SK-N-SH (cell line): ENCODE measurements at regions not wholly inside any gene's neighbourhood (a gene's known extent, or its start where the extent isn't known, plus 50 kb on each side); places are given as distances from the start of the nearest gene placed in this dataset.

Source experiments
- CTCF ChIA-PET: fragments of 300-600, 350-600 bp; formaldehyde crosslinking; extraction: SDS; loops from one replicate; lab custom pipeline; 2021; lab: Yijun Ruan, JAX
- POLR2A ChIA-PET: fragments of 350-600 bp; sonication (Branson Sonifier 250); formaldehyde crosslinking; extraction: SDS; loops from one replicate; lab custom pipeline; 2020; ENCODE audit warnings: antibody characterized with exemption, inconsistent platforms; lab: Yijun Ruan, JAX
- DNase-seq: peaks from one replicate; pipeline ENCODE4 v3.0.0; 2012
- H2AFZ ChIP-seq: fragments of 200-600 bp; sonication (generic); 2 replicates; pipeline ENCODE4 v1.8.1; 2016; ENCODE audit warnings: antibody characterized with exemption, mild to moderate bottlenecking, low read depth
- H3F3A ChIP-seq: fragments of 200-600 bp; sonication (generic); replicated peaks from 2 replicates; pipeline ENCODE3; 2016; ENCODE audit warnings: antibody characterized with exemption, mild to moderate bottlenecking; ENCODE audit not compliant: insufficient read depth
- H3K27ac ChIP-seq, 2 experiments: fragments of 200-500 bp in 1 of 2; fragments of 200-600 bp in 1 of 2; sonication (Bioruptor generic) in 1 of 2; sonication (generic), shearing (Covaris generic) in 1 of 2; 2 replicates each; pipeline versions ENCODE4 v1.5.1 to v1.6.1; 2014 to 2016; ENCODE audit warnings: low read depth in 2 of 2, inconsistent platforms in 1 of 2, low read length in 1 of 2, mild to moderate bottlenecking in 1 of 2, mixed read lengths in 1 of 2
- H3K27me3 ChIP-seq: fragments of 200-600 bp; sonication (generic), shearing (Covaris generic); 2 replicates; pipeline ENCODE4 v1.6.1; 2016; ENCODE audit warnings: mixed run types; ENCODE audit not compliant: insufficient read depth
- H3K36me3 ChIP-seq, 2 experiments: fragments of 200-500 bp in 1 of 2; fragments of 200-600 bp in 1 of 2; sonication (Bioruptor generic) in 1 of 2; sonication (generic) in 1 of 2; replicated peaks in 1 of 2; 2 replicates each; pipeline versions ENCODE3 to v1.5.1; 2014 to 2016; ENCODE audit warnings: low read length in 1 of 2, mild to moderate bottlenecking in 1 of 2; ENCODE audit not compliant: insufficient read depth in 2 of 2, control insufficient read depth in 1 of 2
- H3K4me1 ChIP-seq, 2 experiments: fragments of 200-500 bp in 1 of 2; fragments of 200-600 bp in 1 of 2; sonication (Bioruptor generic) in 1 of 2; sonication (generic), shearing (Covaris generic) in 1 of 2; 2 replicates each; pipeline versions ENCODE4 v1.5.1 to v1.6.1; 2014 to 2016; ENCODE audit warnings: low read depth in 1 of 2, low read length in 1 of 2, mixed run types in 1 of 2; ENCODE audit not compliant: insufficient read depth in 2 of 2, control insufficient read depth in 1 of 2
- H3K4me2 ChIP-seq: fragments of 200-600 bp; sonication (generic), shearing (Covaris generic); 2 replicates; pipeline ENCODE4 v1.6.1; 2017; ENCODE audit warnings: mixed run types
- H3K4me3 ChIP-seq, 2 experiments: fragments of 200-500 bp in 1 of 2; fragments of 200-600 bp in 1 of 2; sonication (Bioruptor generic) in 1 of 2; sonication (generic), shearing (Covaris generic) in 1 of 2; 2 replicates each; pipeline versions ENCODE4 v1.5.1 to v1.8.1; 2014 to 2016; ENCODE audit warnings: low read depth in 2 of 2, inconsistent platforms in 1 of 2, low read length in 1 of 2, mild to moderate bottlenecking in 1 of 2, mixed read lengths in 1 of 2, moderate library complexity in 1 of 2
- H3K79me2 ChIP-seq: fragments of 200-600 bp; sonication (generic); 2 replicates; pipeline ENCODE4 v1.8.1; 2017; ENCODE audit warnings: mild to moderate bottlenecking; ENCODE audit not compliant: insufficient read depth
- H3K9ac ChIP-seq: fragments of 200-600 bp; sonication (generic); 2 replicates; pipeline ENCODE4 v1.6.1; 2017; ENCODE audit warnings: mixed run types
- H3K9me2 ChIP-seq: fragments of 200-600 bp; sonication (generic); 2 replicates; pipeline ENCODE4 v1.6.1; 2017; ENCODE audit warnings: mixed run types
- H3K9me3 ChIP-seq: fragments of 200-600 bp; sonication (generic); 2 replicates; pipeline ENCODE4 v1.6.1; 2017; ENCODE audit warnings: mixed run types, mild to moderate bottlenecking, moderate library complexity
- H4K20me1 ChIP-seq: fragments of 200-600 bp; sonication (generic); 2 replicates; pipeline ENCODE4 v1.6.1; 2017; ENCODE audit warnings: mild to moderate bottlenecking, mixed run types; ENCODE audit not compliant: insufficient read depth
- ELF1 ChIP-seq: IDR thresholded peaks from 2 replicates; pipeline ENCODE4 v1.4.0; 2012
- FOSL2 ChIP-seq: IDR thresholded peaks from 2 replicates; pipeline ENCODE4 v1.4.0; 2012; ENCODE audit warnings: low read depth, mild to moderate bottlenecking, moderate library complexity, borderline replicate concordance
- FOXJ3 ChIP-seq: sonication (generic); formaldehyde crosslinking; IDR thresholded peaks from 2 replicates; pipeline ENCODE4 v1.5.1; 2020; ENCODE audit warnings: mild to moderate bottlenecking, missing genetic modification reagents
- GABPA ChIP-seq: IDR thresholded peaks from 2 replicates; pipeline ENCODE4 v1.4.0; 2012; ENCODE audit warnings: low read depth, mild to moderate bottlenecking
- GATA2 ChIP-seq: sonication (generic); formaldehyde crosslinking; IDR thresholded peaks from 2 replicates; pipeline ENCODE4 v1.5.0; 2020; ENCODE audit warnings: mild to moderate bottlenecking, missing genetic modification reagents
- NRF1 ChIP-seq: IDR thresholded peaks from 2 replicates; pipeline ENCODE4 v1.6.1; 2012; ENCODE audit warnings: low read depth, mild to moderate bottlenecking, low read length
- POLR2AphosphoS5 ChIP-seq: IDR thresholded peaks from 2 replicates; pipeline ENCODE4 v1.6.1; 2012; ENCODE audit warnings: low read depth, low read length
- SIN3A ChIP-seq: IDR thresholded peaks from 2 replicates; pipeline ENCODE4 v1.6.1; 2012; ENCODE audit warnings: low read depth, mild to moderate bottlenecking, low read length, moderate library complexity, borderline replicate concordance
- TEAD4 ChIP-seq: IDR thresholded peaks from 2 replicates; pipeline ENCODE4 v1.4.0; 2012; ENCODE audit warnings: mild to moderate bottlenecking, borderline replicate concordance; ENCODE audit not compliant: insufficient read depth
- YY1 ChIP-seq: IDR thresholded peaks from 2 replicates; pipeline ENCODE4 v1.4.0; 2012; ENCODE audit warnings: low read depth, mild to moderate bottlenecking
- WGBS: methylation state at CpG from one replicate; pipeline ENCODE4 v1.1.6; 2017; ENCODE audit warnings: low lambda C conversion rate; 5-methylcytosine and 5-hydroxymethylcytosine counted together
- TF ChIP-seq, protein P1 (sequence below): IDR thresholded peaks from 2 replicates; pipeline ENCODE4 v1.4.0; 2012; ENCODE audit warnings: low read depth, borderline replicate concordance
- TF ChIP-seq, protein P2 (sequence below): fragments of 200-600 bp; sonication (generic); IDR thresholded peaks from 2 replicates; pipeline ENCODE4 v1.6.1; 2017; ENCODE audit warnings: antibody characterized with exemption, mild to moderate bottlenecking, moderate library complexity
- TF ChIP-seq, protein P3 (sequence below): IDR thresholded peaks from 2 replicates; pipeline ENCODE4 v1.6.1; 2012; ENCODE audit warnings: mild to moderate bottlenecking, low read depth, low read length, moderate library complexity
- TF ChIP-seq, protein P4 (sequence below): fragments of 150-350 bp; IDR thresholded peaks from 2 replicates; pipeline ENCODE4 v1.6.1; 2017; ENCODE audit warnings: antibody characterized with exemption, low read length, low read depth, borderline replicate concordance
- TF ChIP-seq, protein P5 (sequence below): fragments of 150-350 bp; IDR thresholded peaks from 2 replicates; pipeline ENCODE4 v1.6.1; 2016; ENCODE audit warnings: mild to moderate bottlenecking, low read depth, low read length

DNA sequence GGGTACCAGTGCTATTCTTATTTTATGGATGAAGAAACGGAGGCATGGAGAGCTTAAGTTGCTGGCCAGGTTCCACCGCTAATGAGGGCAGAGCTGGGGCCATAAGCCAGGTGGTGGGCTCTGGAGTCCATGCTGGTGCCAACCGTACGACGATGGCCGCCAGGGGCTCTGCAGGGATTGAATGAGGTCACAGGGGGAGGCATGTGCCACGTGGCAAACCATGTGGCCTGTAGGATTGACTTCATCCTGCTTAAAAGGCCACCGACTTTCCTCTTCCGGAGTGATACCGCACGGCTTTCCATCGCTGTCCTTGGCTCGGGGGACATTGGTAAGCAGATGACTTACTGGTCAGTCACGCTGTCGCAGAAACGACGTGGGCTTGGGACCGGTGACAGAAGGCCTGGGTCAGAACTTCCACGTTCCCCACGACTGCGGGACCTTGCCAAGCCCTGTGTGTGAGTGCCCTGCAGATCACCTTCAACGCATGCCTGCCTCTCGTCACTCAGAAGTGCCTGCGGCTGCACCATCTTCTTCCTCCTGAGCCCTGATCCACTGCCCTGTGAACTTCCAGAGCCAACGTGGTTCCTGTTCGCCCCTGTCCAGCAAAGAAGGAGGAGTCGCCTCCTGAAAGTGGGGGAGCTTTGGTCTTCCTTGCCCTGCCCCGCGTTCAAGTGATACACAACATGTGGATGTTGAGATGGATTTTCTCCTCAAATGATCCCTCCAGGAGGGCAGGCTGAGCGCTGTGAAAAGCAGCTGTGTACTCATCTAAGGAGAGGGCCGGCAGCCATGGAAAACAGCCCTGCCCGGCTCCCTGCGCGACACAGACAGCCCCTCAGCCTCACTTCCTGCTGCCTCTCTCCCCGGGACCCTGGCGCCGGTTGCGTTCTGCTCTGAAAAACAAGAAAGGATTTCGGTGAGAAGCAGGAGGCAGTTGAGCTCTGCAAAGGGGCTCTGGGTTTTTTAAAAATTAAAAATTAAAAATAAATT is 176.7 kb downstream of the C16orf95 start:
- Histone ChIP-seq H3K36me3 (no peaks in the 10 kb centered on the region), H3K4me2 (no peak overlapping the region), H3K79me2 (no peaks in the 10 kb centered on the region), H3K27me3 (peaks cover 9% of the 10 kb centered on the region; the same call in 1 of the 2 replicates), H3K9ac (no peak overlapping the region), H3K4me3 (no peak overlapping the region), H3K9me2 (no peaks in the 10 kb centered on the region), H3K27ac (no peak overlapping the region), H2AFZ (no peak overlapping the region), H3K9me3 (no peaks in the 10 kb centered on the region), H4K20me1 (no peaks in the 10 kb centered on the region), H3K4me1 (no peaks in the 10 kb centered on the region), H3F3A (no peaks in the 10 kb centered on the region)
- TF ChIP-seq SIN3A: no peak
- TF ChIP-seq, protein P1, sequence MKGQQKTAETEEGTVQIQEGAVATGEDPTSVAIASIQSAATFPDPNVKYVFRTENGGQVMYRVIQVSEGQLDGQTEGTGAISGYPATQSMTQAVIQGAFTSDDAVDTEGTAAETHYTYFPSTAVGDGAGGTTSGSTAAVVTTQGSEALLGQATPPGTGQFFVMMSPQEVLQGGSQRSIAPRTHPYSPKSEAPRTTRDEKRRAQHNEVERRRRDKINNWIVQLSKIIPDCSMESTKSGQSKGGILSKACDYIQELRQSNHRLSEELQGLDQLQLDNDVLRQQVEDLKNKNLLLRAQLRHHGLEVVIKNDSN: no peak
- no peak for TF ChIP-seq ELF1
- TF ChIP-seq FOXJ3 (CRISPR knock-in tag): no peak
- no peak for TF ChIP-seq FOSL2
- no peak for TF ChIP-seq TEAD4
- no peak for TF ChIP-seq GABPA
- TF ChIP-seq NRF1: no peak
- TF ChIP-seq, protein P2, sequence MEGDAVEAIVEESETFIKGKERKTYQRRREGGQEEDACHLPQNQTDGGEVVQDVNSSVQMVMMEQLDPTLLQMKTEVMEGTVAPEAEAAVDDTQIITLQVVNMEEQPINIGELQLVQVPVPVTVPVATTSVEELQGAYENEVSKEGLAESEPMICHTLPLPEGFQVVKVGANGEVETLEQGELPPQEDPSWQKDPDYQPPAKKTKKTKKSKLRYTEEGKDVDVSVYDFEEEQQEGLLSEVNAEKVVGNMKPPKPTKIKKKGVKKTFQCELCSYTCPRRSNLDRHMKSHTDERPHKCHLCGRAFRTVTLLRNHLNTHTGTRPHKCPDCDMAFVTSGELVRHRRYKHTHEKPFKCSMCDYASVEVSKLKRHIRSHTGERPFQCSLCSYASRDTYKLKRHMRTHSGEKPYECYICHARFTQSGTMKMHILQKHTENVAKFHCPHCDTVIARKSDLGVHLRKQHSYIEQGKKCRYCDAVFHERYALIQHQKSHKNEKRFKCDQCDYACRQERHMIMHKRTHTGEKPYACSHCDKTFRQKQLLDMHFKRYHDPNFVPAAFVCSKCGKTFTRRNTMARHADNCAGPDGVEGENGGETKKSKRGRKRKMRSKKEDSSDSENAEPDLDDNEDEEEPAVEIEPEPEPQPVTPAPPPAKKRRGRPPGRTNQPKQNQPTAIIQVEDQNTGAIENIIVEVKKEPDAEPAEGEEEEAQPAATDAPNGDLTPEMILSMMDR: no peak
- no peak for TF ChIP-seq POLR2AphosphoS5
- CTCF ChIA-PET: interaction anchor here (1.4 kb wide), 1 partner anchor 32 kb away, joined by 3 read pairs; no protein-coding TSS in a partner anchor
- POLR2A ChIA-PET: no interaction called here
- 55% methylated on average over 35 of the region's 39 CpGs for WGBS
- DNase-seq: no peak

DNA sequence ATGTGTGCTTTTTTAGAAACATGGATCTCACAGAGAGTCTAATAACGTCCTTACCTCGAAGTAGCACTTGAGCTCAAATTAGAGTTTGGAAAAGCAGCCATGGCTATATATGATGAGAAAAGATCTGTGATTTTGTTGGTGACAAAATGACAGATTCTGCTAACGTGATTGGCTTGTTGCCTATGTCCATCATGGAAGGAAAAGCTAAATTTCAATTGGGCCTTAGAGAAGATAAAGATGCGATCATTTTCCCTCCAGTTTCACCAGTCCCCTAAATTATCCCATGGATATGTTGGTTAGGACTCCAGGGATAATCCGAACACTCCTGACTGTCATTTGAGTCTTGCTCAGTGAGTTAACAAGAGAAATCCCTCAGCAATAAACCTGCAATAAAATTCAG is 175.8 kb downstream of the C16orf95 start:
- H3K9ac ChIP-seq: no peak overlapping the region
- TF ChIP-seq, protein P3, sequence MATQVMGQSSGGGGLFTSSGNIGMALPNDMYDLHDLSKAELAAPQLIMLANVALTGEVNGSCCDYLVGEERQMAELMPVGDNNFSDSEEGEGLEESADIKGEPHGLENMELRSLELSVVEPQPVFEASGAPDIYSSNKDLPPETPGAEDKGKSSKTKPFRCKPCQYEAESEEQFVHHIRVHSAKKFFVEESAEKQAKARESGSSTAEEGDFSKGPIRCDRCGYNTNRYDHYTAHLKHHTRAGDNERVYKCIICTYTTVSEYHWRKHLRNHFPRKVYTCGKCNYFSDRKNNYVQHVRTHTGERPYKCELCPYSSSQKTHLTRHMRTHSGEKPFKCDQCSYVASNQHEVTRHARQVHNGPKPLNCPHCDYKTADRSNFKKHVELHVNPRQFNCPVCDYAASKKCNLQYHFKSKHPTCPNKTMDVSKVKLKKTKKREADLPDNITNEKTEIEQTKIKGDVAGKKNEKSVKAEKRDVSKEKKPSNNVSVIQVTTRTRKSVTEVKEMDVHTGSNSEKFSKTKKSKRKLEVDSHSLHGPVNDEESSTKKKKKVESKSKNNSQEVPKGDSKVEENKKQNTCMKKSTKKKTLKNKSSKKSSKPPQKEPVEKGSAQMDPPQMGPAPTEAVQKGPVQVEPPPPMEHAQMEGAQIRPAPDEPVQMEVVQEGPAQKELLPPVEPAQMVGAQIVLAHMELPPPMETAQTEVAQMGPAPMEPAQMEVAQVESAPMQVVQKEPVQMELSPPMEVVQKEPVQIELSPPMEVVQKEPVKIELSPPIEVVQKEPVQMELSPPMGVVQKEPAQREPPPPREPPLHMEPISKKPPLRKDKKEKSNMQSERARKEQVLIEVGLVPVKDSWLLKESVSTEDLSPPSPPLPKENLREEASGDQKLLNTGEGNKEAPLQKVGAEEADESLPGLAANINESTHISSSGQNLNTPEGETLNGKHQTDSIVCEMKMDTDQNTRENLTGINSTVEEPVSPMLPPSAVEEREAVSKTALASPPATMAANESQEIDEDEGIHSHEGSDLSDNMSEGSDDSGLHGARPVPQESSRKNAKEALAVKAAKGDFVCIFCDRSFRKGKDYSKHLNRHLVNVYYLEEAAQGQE: no peak
- TF ChIP-seq POLR2AphosphoS5 (no peak), YY1 (no peak), GATA2 (CRISPR knock-in tag) (no peak), GABPA (no peak)
- TF ChIP-seq, protein P4, sequence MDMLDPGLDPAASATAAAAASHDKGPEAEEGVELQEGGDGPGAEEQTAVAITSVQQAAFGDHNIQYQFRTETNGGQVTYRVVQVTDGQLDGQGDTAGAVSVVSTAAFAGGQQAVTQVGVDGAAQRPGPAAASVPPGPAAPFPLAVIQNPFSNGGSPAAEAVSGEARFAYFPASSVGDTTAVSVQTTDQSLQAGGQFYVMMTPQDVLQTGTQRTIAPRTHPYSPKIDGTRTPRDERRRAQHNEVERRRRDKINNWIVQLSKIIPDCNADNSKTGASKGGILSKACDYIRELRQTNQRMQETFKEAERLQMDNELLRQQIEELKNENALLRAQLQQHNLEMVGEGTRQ: no peak
- TF ChIP-seq, protein P5, sequence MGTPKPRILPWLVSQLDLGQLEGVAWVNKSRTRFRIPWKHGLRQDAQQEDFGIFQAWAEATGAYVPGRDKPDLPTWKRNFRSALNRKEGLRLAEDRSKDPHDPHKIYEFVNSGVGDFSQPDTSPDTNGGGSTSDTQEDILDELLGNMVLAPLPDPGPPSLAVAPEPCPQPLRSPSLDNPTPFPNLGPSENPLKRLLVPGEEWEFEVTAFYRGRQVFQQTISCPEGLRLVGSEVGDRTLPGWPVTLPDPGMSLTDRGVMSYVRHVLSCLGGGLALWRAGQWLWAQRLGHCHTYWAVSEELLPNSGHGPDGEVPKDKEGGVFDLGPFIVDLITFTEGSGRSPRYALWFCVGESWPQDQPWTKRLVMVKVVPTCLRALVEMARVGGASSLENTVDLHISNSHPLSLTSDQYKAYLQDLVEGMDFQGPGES: no peak
- H3K36me3 ChIP-seq: no peaks in the 10 kb centered on the region
- H3K27me3 ChIP-seq: peaks cover 9% of the 10 kb centered on the region; the same call in 1 of the 2 replicates
- no peaks in the 10 kb centered on the region for H4K20me1 ChIP-seq
- no peaks in the 10 kb centered on the region for H3K9me2 ChIP-seq
- no peaks in the 10 kb centered on the region for H3K4me1 ChIP-seq
- H3F3A ChIP-seq: no peaks in the 10 kb centered on the region
- H3K9me3 ChIP-seq: no peaks in the 10 kb centered on the region
- no peak for DNase-seq
- ChIA-PET POLR2A (no interaction called here), CTCF (interaction anchor here (1.1 to 1.4 kb wide), 3 partner anchors 33 to 623 kb away, joined by 3 read pairs; no protein-coding TSS in a partner anchor)
- H3K27ac ChIP-seq: no peak overlapping the region
- H3K79me2 ChIP-seq: no peaks in the 10 kb centered on the region
- no peak overlapping the region for H3K4me3 ChIP-seq
- H2AFZ ChIP-seq: no peak overlapping the region
- H3K4me2 ChIP-seq: no peak overlapping the region
- WGBS: 23% methylated on average over 5 of the region's 5 CpGs
